WTC11 (cell line): ENCODE measurements at regions not wholly inside any gene's neighbourhood (a gene's known extent, or its start where the extent isn't known, plus 50 kb on each side); places are given as distances from the start of the nearest gene placed in this dataset.
"Not testable (repeated sequence)": the region's sequence is repeated elsewhere in the genome, so short reads cannot be mapped to it uniquely, and the experiment has no call there.

Source experiments
- ATAC-seq: fragments of 200-7000 bp; cut with Tn5 transposase; 2 replicates; pipeline ENCODE4 v1.10.0; 2021; ENCODE audit warnings: mild to moderate bottlenecking, moderate library complexity
- CTCF ChIA-PET: fragments of 300-600 bp; sonication (Branson Sonifier 250); formaldehyde crosslinking; loops from one replicate; lab custom pipeline; 2021; ENCODE audit warnings: antibody characterized with exemption; lab: Charles Lee
- POLR2A ChIA-PET: fragments of 350-600 bp; sonication (Branson Sonifier 250); formaldehyde crosslinking; loops from one replicate; lab custom pipeline; 2021; ENCODE audit warnings: antibody characterized with exemption; lab: Charles Lee
- DNase-seq: peaks from one replicate; pipeline ENCODE4 v3.0.0; 2021; ENCODE audit warnings: low spot score
- H3K27ac Mint-ChIP-seq: 2 replicates; pipeline ENCODE4 v1.8.0; 2021; ENCODE audit warnings: mixed read lengths
- H3K27me3 Mint-ChIP-seq: 2 replicates; pipeline ENCODE4 v1.8.0; 2021; ENCODE audit warnings: low read depth, mild to moderate bottlenecking, moderate library complexity, mixed read lengths
- H3K36me3 Mint-ChIP-seq: 2 replicates; pipeline ENCODE4 v1.8.0; 2021; ENCODE audit warnings: mixed read lengths
- H3K4me1 Mint-ChIP-seq: 2 replicates; pipeline ENCODE4 v1.8.0; 2022; ENCODE audit warnings: mixed read lengths
- H3K4me3 Mint-ChIP-seq: 2 replicates; pipeline ENCODE4 v1.8.0; 2021; ENCODE audit warnings: mild to moderate bottlenecking, moderate library complexity, mixed read lengths
- H3K9me3 Mint-ChIP-seq: 2 replicates; pipeline ENCODE4 v1.8.0; 2021; ENCODE audit warnings: mixed read lengths
- ATF3 ChIP-seq: sonication (generic); formaldehyde crosslinking; conservative IDR thresholded peaks from 2 replicates; pipeline ENCODE4 v1.8.1; 2022; ENCODE audit warnings: mild to moderate bottlenecking, missing genetic modification reagents
- E2F5 ChIP-seq: sonication (generic); formaldehyde crosslinking; IDR thresholded peaks from 2 replicates; pipeline ENCODE4 v1.8.1; 2022; ENCODE audit warnings: mild to moderate bottlenecking, moderate library complexity, missing genetic modification reagents
- IRF2 ChIP-seq: sonication (generic); formaldehyde crosslinking; IDR thresholded peaks from 2 replicates; pipeline ENCODE4 v1.8.0; 2022; ENCODE audit warnings: low read depth, missing genetic modification reagents, borderline replicate concordance
- KAT7 ChIP-seq: sonication (generic); formaldehyde crosslinking; IDR thresholded peaks from 2 replicates; pipeline ENCODE4 v1.8.1; 2023; ENCODE audit warnings: missing genetic modification reagents, mild to moderate bottlenecking, borderline replicate concordance
- ZNF263 ChIP-seq: sonication (generic); formaldehyde crosslinking; IDR thresholded peaks from 2 replicates; pipeline ENCODE4 v1.8.1; 2022; ENCODE audit warnings: low read depth, mild to moderate bottlenecking, moderate library complexity, missing genetic modification reagents
- ZNF423 ChIP-seq: fragments of 250-450 bp; sonication (Bioruptor Pico); IDR thresholded peaks from 2 replicates; pipeline ENCODE4 v2.1.2; 2022; ENCODE audit warnings: mild to moderate bottlenecking, moderate library complexity
- TF ChIP-seq, protein P1 (sequence below): fragments of 250-450 bp; sonication (Bioruptor Pico); IDR thresholded peaks from 2 replicates; pipeline ENCODE4 v1.9.0; 2021; ENCODE audit warnings: moderate library complexity, mild to moderate bottlenecking, inconsistent platforms, borderline replicate concordance
- TF ChIP-seq, protein P2 (sequence below): sonication (generic); formaldehyde crosslinking; IDR thresholded peaks from 2 replicates; pipeline ENCODE4 v1.8.1; 2022; ENCODE audit warnings: mild to moderate bottlenecking, missing genetic modification reagents, moderate library complexity, borderline replicate concordance
- TF ChIP-seq, protein P3 (sequence below): fragments of 250-450 bp; sonication (Bioruptor Pico); IDR thresholded peaks from 2 replicates; pipeline ENCODE4 v1.9.0; 2021; ENCODE audit warnings: mild to moderate bottlenecking, borderline replicate concordance

DNA sequence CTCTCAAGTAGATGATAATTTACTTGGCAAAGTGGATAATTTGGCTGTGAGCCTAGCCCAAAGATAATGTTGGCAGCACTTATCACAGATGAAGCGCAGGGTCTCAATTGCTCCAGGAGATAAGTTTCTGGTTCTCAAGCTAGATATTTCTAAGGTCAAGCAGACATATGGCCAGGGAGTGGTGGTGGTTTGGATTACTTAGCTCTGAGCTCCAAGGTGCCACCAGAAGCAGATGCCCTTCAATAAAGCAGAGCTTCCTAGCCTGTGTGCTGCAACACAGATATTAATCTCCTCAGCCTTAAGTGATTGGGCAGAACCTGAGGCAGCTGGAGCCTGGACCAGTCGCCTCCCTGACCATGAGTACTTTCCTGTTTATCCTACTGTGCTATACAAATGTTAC lies 79.2 kb upstream of the NALF2 start:
- ChIA-PET CTCF (interaction anchor here (0.7 to 1.7 kb wide), 16 partner anchors 10 to 708 kb away, joined by 3 to 18 read pairs (median 4); partner anchors contain the start of genes EDA and IGBP1), POLR2A (no interaction called here)
- H3K4me3 Mint-ChIP-seq: no peak overlapping the region
- ATAC-seq (no peak), DNase-seq (no peak)
- H3K4me1 Mint-ChIP-seq: 0 out of 2 replicates have a peak, but pooled peaks cover 8% of the 10 kb centered on the region
- H3K27me3 Mint-ChIP-seq: peaks cover 3% of the 10 kb centered on the region
- no peaks in the 10 kb centered on the region for H3K9me3 Mint-ChIP-seq
- no peak overlapping the region for H3K27ac Mint-ChIP-seq
- H3K36me3 Mint-ChIP-seq: 0 out of 2 replicates have a peak, but pooled peaks cover 2% of the 10 kb centered on the region
- TF ChIP-seq E2F5 (CRISPR knock-in tag): no peak
- TF ChIP-seq IRF2 (CRISPR knock-in tag): no peak
- TF ChIP-seq, all 79 proteins: peak for 0

DNA sequence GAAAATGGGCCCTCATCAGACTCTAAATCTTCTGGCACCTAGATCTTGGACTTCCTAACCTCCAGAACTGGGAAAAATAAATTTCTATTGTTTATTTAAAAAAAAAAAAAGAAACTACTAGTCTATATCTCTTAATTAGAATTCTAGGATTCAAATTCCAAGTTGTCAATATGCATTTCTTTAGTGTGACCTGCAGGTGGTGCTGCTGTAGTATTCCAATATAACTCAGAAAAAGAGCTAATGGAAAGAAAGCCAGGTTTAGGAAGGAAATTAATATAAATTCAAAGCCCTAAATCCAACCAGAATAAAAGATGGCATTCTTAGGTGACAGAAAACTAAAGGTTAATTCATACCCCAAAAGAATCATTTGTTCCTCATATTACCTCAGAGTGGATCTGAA lies 80.0 kb upstream of the NALF2 start:
- DNase-seq: no peak
- TF ChIP-seq, protein P1, sequence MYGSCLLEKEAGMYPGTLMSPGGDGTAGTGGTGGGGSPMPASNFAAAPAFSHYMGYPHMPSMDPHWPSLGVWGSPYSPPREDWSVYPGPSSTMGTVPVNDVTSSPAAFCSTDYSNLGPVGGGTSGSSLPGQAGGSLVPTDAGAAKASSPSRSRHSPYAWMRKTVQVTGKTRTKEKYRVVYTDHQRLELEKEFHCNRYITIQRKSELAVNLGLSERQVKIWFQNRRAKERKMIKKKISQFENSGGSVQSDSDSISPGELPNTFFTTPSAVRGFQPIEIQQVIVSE (CRISPR knock-in tag): no peak
- H3K36me3 Mint-ChIP-seq: 0 out of 2 replicates have a peak, but pooled peaks cover 2% of the 10 kb centered on the region

GRCh38 chrX:69422208-69422607 lies 81.9 kb upstream of the NALF2 start:
- ATAC-seq, H3K4me1 Mint-ChIP-seq, H3K36me3 Mint-ChIP-seq, H3K4me3 Mint-ChIP-seq, H3K9me3 Mint-ChIP-seq, CTCF ChIA-PET, POLR2A ChIA-PET, DNase-seq, H3K27me3 Mint-ChIP-seq, H3K27ac Mint-ChIP-seq: not testable (repeated sequence)

More for the DNA sequence above, 80.0 kb upstream of the NALF2 start:
- no peak overlapping the region for H3K27ac Mint-ChIP-seq
- H3K4me1 Mint-ChIP-seq: 0 out of 2 replicates have a peak, but pooled peaks cover 5% of the 10 kb centered on the region
- H3K9me3 Mint-ChIP-seq: no peaks in the 10 kb centered on the region
- H3K4me3 Mint-ChIP-seq: no peak overlapping the region
- POLR2A ChIA-PET: no interaction called here
- CTCF ChIA-PET: interaction anchor here (0.5 to 1.7 kb wide), 23 partner anchors 10 to 1061 kb away, joined by 3 to 18 read pairs (median 4); partner anchors contain the start of genes EDA and IGBP1
- ATAC-seq: no peak
- H3K27me3 Mint-ChIP-seq: no peaks in the 10 kb centered on the region; the same call in 1 of the 2 replicates

GRCh38 chrX:69415698-69416097 lies 88.4 kb upstream of the NALF2 start:
- no peak for DNase-seq

DNA sequence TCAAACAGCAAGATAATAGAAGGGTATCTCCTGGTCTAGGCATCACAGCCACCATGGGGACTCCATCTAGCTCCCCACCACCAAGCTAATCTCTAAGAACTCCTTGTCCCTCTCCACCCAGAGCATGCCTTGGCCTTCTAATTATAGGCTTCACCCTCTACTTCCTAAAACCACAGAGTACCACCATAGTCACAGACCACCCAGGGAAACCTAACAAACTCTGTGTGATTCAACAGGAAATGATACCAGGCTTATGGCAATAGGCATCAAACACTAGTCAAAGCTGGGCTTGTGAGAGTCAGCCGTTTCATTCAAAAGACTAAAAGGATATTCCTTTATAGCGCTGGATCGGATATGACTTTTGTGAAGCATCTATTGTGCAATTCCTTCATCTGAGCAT lies 91.5 kb upstream of the NALF2 start:
- DNase-seq (no peak), ATAC-seq (no peak)
- H3K4me3 Mint-ChIP-seq: no peak overlapping the region
- H3K4me1 Mint-ChIP-seq: no peaks in the 10 kb centered on the region
- H3K27me3 Mint-ChIP-seq: no peaks in the 10 kb centered on the region; the same call in 1 of the 2 replicates
- peaks cover 4% of the 10 kb centered on the region for H3K9me3 Mint-ChIP-seq
- ChIA-PET CTCF (no interaction called here), POLR2A (no interaction called here)
- no peak overlapping the region for H3K27ac Mint-ChIP-seq
- no peaks in the 10 kb centered on the region for H3K36me3 Mint-ChIP-seq
- no peak for TF ChIP-seq ZNF263 (CRISPR knock-in tag)
- TF ChIP-seq KAT7 (CRISPR knock-in tag): no peak
- TF ChIP-seq, protein P2, sequence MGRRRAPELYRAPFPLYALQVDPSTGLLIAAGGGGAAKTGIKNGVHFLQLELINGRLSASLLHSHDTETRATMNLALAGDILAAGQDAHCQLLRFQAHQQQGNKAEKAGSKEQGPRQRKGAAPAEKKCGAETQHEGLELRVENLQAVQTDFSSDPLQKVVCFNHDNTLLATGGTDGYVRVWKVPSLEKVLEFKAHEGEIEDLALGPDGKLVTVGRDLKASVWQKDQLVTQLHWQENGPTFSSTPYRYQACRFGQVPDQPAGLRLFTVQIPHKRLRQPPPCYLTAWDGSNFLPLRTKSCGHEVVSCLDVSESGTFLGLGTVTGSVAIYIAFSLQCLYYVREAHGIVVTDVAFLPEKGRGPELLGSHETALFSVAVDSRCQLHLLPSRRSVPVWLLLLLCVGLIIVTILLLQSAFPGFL (CRISPR knock-in tag): no peak

More at GRCh38 chrX:69415698-69416097, 88.4 kb upstream of the NALF2 start:
- H3K27me3 Mint-ChIP-seq: no peaks in the 10 kb centered on the region; the same call in 1 of the 2 replicates
- peaks cover 4% of the 10 kb centered on the region for H3K9me3 Mint-ChIP-seq
- H3K4me1 Mint-ChIP-seq: no peaks in the 10 kb centered on the region
- no peak overlapping the region for H3K27ac Mint-ChIP-seq
- H3K36me3 Mint-ChIP-seq: no peaks in the 10 kb centered on the region
- ChIA-PET CTCF (no interaction called here), POLR2A (no interaction called here)
- no peak for ATAC-seq
- TF ChIP-seq ATF3 (CRISPR knock-in tag) (no peak), ZNF423 (no peak)
- TF ChIP-seq, protein P3, sequence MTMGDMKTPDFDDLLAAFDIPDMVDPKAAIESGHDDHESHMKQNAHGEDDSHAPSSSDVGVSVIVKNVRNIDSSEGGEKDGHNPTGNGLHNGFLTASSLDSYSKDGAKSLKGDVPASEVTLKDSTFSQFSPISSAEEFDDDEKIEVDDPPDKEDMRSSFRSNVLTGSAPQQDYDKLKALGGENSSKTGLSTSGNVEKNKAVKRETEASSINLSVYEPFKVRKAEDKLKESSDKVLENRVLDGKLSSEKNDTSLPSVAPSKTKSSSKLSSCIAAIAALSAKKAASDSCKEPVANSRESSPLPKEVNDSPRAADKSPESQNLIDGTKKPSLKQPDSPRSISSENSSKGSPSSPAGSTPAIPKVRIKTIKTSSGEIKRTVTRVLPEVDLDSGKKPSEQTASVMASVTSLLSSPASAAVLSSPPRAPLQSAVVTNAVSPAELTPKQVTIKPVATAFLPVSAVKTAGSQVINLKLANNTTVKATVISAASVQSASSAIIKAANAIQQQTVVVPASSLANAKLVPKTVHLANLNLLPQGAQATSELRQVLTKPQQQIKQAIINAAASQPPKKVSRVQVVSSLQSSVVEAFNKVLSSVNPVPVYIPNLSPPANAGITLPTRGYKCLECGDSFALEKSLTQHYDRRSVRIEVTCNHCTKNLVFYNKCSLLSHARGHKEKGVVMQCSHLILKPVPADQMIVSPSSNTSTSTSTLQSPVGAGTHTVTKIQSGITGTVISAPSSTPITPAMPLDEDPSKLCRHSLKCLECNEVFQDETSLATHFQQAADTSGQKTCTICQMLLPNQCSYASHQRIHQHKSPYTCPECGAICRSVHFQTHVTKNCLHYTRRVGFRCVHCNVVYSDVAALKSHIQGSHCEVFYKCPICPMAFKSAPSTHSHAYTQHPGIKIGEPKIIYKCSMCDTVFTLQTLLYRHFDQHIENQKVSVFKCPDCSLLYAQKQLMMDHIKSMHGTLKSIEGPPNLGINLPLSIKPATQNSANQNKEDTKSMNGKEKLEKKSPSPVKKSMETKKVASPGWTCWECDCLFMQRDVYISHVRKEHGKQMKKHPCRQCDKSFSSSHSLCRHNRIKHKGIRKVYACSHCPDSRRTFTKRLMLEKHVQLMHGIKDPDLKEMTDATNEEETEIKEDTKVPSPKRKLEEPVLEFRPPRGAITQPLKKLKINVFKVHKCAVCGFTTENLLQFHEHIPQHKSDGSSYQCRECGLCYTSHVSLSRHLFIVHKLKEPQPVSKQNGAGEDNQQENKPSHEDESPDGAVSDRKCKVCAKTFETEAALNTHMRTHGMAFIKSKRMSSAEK: no peak
- H3K4me3 Mint-ChIP-seq: no peak overlapping the region
